NCI-H2196 treated with DMSO at 0.1 percent for 48 hours (cell line): ENCODE measurements at regions not wholly inside any gene's neighbourhood (a gene's known extent, or its start where the extent isn't known, plus 50 kb on each side); places are given as distances from the start of the nearest gene placed in this dataset.

Source experiments
- DNase-seq: peaks from one replicate; lab custom pipeline; 2025; ENCODE audit not compliant: unreplicated experiment; lab: John Stamatoyannopoulos, UW

DNA sequence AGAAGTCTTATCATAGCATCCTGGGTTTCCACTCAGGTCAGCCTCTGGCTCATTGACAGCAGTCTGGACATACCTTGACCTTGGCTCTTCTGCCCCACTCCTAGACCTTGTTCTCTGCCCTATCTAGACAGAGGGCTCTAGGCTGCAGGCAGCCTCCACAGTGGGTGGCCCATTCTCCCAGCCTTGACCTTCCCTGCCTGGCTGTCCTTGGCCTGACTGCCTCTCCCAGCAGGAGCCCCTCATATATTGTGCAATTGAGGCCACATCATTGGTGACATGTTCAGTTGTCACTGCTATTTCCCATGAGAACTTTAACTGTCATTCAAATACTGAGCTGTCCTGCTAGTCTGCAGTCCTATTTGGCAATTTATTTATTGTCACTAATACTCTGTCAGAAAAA, 503.4 kb downstream of the PLXNA4 start:
- no peak for DNase-seq

- no peak for DNase-seq
Measured at GRCh38 chr7:132072165-132072564, 504.1 kb downstream of the PLXNA4 start.

DNA sequence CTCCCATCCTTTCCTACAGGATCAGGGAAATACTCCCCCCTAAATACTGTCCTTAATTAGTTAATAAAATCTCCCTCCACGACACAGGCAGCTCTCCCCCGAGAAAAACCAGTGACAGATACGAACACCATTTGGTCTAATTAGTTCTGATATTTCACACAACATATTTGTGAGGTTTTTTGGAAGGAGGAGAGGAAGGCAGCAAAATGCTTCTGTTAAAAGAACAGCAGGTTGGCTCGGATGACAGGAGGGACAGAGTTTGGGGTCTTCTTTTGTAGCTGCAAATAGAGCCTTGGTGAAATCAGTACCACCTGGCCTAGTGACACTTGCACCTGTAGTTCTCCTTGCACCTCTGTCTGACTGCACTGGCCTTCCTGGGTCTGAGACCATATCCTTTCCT, 507.0 kb downstream of the PLXNA4 start:
- DNase-seq: no peak

GRCh38 chr7:132066761-132067171, 509.5 kb downstream of the PLXNA4 start:
- no peak for DNase-seq

DNA sequence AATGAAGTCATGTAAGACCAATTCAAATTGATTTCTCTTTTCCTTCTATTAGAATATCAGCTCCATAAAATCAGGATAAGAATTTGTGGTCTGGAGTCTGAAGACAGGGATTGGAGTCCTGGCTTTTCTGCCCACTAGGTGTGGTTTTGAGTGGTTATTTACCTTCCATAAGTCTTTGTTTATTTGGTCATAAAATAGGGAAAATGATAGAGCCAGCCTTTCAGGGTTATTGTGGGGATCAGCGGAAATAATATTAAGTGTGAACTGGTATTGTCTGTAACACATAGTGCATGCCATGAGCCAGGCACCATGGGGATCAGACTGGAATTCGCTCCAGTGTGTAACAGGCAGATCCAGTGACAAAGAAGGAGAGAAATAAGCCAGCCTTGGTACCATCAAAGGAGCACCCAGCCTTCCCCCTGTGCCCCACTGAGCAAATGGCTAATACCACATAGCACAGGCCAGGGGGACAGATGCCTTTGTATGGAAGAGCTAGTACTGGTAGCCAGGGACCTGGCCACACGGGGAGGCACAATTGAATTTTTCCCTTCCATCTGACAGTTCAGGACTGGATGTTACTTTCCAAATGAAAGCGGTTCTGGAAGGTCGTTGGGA, 509.7 kb upstream of the PODXL start:
- DNase-seq: no peak

GRCh38 chr7:132065193-132065988, 509.0 kb upstream of the PODXL start:
- no peak for DNase-seq

DNA sequence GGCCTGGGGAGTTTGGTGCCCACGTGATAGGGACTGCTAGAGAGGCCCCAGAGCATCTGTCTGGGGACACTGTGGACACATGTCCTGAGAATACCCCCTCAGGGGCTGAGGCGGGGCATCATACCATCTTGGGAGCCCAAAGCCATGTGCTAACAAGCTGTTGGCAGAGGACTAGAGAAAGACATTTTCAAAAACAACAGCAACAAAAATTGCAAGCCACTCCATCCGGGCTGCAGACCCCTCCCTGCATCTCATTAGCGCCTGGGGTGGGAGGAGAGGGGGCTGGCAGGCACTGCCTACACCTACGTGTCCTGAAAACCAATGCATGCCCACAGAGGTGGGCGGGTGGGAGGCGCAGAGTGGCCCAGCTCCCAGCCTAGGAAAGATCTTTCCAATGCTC, 507.4 kb upstream of the PODXL start:
- DNase-seq: no peak

DNA sequence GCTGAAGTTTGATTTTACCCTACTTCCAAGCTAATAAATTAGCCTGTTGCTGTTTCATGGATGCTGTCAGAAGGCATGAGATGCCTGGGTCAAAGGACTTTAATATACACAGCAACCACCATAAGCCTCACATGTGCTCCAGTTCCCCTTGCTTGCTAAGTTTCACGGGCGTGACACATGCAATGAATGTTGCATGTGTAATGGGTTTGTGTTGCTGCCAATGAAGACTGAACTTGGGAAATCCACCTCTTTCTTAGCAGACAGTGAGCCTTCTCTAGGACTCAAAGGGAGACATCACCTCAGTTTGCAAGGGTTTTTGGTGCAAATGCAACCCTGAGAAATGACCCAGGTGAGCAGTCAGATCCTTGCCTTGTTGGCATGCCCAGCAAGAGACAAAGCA, 505.5 kb upstream of the PODXL start:
- DNase-seq: no peak

- DNase-seq: no peak
Measured at GRCh38 chr7:132059141-132059540, 502.7 kb upstream of the PODXL start.

DNA sequence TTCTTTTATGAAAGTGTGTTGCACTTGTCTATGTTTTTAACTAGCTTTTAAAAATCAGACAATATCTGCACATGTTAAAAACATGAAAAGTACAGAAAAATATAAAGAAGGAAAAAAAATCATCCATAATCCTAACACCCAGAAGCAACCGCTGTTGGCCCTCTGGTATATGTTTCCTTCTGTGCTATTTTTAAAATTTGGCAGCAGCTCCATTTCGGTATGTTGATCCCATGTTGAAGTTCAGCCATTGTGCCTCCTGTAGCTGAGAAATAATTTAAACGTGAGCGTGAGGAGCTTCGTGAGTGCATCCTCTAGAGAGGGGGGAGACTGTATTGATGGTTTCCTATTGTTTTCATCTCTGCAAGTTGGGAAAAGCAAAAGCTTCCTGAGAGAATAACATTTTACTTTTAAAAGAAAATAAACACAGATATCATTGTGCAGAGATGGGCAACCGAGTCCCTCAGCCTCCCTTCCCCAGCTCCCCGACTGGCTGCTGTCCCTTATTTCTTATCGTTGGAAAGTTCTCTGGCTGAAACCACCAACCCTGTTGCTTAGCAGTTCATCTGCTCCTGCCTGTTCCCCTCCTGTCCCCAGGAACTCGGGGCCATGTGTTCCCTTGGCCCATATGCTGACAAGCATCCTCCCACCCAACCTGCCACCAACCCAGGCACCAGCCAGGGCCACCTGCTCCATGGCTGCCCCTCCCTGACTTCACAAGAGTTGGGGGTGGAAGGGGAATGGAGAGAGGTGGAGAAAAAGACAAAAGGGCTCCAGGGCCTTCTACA, 499.1 kb upstream of the PODXL start:
- no peak for DNase-seq

- DNase-seq: no peak
Measured at GRCh38 chr7:132053871-132054270, 497.4 kb upstream of the PODXL start.

GRCh38 chr7:132051311-132051710, 494.9 kb upstream of the PODXL start:
- DNase-seq: no peak

GRCh38 chr7:132049462-132050304, 493.3 kb upstream of the PODXL start:
- no peak for DNase-seq

DNA sequence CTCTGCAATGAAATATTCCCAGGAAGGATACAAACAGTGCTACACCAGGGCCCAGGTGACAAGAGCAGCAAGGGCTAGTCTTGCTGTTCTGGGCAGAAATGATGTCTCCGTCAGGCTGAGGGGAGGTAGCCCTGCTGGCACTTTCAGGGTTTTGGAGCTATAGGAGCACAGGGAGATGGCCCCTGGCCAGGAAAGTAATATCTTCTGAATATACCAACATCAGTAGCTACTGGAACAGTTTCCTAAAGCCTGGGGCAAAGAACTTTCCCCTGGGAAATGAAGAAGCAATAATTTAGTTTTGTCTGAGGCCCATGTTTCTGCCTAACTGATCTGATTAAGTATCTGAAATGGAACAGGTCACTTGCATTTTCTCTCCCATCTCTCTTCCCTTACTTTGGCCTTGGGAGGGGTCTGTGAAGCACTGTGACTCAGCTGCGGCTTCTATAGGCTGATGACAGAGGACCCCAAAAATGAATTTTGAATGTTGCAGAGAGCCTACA, 489.1 kb upstream of the PODXL start:
- DNase-seq: no peak

GRCh38 chr7:132045002-132045401, 488.6 kb upstream of the PODXL start:
- DNase-seq: no peak

- DNase-seq: no peak
Measured at GRCh38 chr7:132044247-132044646, 487.8 kb upstream of the PODXL start.

DNA sequence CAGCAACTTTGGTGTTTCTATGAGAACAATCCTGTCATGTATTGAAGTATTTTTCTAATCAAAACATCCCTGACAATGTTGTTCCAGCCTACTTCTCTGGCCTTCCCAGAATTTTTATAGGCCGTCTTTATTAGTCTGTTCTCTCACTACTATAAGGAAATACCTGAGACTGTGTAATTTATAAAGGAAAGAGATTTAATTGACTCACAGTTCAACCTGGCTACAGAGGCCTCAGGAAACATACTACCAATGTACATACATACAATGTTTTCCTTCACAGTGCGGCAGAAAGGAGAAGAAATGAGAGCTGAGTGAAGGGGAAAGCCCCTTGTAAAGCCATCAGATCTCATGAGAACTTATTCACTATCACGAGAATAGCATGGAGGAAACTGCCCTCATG, 484.7 kb upstream of the PODXL start:
- DNase-seq: no peak

DNA sequence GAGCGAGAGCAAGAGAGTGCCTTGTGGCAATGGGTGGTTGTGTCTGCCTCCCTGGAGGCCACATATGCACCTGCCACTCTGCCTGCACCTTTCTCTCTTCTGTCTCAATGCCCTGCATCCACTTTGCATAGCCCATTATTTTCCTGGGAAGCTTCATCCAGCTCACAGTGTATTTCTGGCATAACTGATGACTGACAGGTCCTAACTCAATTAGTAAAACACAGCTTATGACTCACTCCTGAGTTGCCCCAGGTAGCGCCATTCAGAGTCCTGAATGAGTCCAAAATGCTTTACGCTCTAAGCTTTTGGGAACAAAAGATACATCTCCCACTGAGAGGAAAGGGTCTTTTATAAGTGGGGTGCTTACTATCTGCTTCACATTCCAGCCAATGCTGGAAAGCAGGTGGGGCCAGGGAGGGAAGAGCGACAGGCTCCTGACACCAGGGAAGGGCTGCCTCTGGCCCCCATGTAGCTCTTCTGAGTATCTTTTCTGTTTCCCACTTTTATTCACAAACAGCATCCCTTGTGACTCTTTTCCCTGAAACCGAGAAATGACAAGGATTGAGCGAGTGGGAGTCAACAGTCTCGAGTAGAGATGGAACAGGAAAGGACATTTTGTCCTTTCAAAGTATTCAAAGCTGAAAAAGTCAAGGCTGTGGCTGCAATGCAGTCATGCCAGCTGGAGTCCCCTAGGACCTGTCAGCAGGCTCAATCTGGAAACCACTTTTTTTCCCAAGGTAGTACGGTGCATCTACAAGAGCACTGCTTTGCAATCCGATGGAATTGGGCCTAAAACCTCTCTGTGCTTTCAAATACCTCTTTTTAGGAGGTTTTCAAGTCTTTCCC, 479.3 kb upstream of the PODXL start:
- DNase-seq: no peak

- no peak for DNase-seq
Measured at GRCh38 chr7:132034748-132035416, 478.5 kb upstream of the PODXL start.
